ENCODE measurements at regions not wholly inside any gene's neighbourhood (a gene's known extent, or its start where the extent isn't known, plus 50 kb on each side); places are given as distances from the start of the nearest gene placed in this dataset.

DNA sequence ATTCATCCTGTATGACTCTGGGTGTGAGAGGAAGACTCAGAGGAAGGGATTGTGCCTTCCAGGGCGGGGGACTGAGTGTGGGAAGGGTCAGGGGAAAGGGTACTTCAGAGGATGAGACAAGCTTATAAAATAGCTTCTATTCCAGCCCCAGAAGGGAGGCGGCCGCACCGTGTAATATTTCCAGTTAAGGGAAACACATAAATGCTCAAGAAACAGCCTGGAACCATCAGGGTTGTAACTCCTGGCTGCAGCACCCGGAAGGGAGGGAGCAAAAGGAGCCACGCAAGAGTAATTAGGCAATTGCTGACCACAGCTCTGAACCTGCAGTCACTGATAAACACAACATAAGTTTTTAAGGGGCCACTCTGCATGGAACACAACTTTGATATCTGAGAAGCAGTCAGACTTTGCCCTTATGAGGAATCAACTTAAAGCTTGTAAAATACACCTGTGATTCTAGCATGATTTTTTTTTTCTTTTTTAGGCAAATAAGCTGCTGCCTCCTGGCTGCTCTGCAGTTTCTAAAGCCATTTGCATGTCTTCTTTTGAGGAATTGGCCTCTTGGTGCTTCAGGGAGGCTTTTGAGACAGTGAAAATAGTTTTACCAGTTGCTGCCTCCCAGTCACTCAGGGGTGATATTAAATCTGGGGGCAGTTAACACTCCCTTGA is 382.7 kb downstream of the ENC1 start:
- Mint-ChIP-seq H3K9me3 (no peaks in the 10 kb centered on the region), H3K27me3 (peaks cover 3% of the 10 kb centered on the region), H3K36me3 (ENCODE audit: low read depth) (no peaks in the 10 kb centered on the region), H3K4me1 (peaks cover 3% of the 10 kb centered on the region), H3K4me3 (no peak overlapping the region), H3K27ac (no peak overlapping the region)
- ATAC-seq (ENCODE audit: low read depth) (no peak), DNase-seq (no peak)
- intact Hi-C loops (cut with micrococcal nuclease), result no loop called here
- CTCF ChIA-PET, result no interaction called here
- TF ChIP-seq CTCF (IDR thresholded peaks at IDR 0.05), result no peak
- POLR2A ChIA-PET, result no interaction called here

- Mint-ChIP-seq H3K4me1 (peaks cover 3% of the 10 kb centered on the region), H3K27me3 (peaks cover 3% of the 10 kb centered on the region), H3K36me3 (ENCODE audit: low read depth) (no peaks in the 10 kb centered on the region), H3K27ac (no peak overlapping the region), H3K4me3 (no peak overlapping the region), H3K9me3 (no peaks in the 10 kb centered on the region)
- ChIA-PET POLR2A (no interaction called here), CTCF (no interaction called here)
- no peak for ATAC-seq (ENCODE audit: low read depth)
- TF ChIP-seq CTCF (IDR thresholded peaks at IDR 0.05), result no peak
- intact Hi-C loops (cut with micrococcal nuclease), result no loop called here
- no peak for DNase-seq
These were observed 383.4 kb downstream of the ENC1 start for GRCh38 chr5:74257060-74257527.

DNA sequence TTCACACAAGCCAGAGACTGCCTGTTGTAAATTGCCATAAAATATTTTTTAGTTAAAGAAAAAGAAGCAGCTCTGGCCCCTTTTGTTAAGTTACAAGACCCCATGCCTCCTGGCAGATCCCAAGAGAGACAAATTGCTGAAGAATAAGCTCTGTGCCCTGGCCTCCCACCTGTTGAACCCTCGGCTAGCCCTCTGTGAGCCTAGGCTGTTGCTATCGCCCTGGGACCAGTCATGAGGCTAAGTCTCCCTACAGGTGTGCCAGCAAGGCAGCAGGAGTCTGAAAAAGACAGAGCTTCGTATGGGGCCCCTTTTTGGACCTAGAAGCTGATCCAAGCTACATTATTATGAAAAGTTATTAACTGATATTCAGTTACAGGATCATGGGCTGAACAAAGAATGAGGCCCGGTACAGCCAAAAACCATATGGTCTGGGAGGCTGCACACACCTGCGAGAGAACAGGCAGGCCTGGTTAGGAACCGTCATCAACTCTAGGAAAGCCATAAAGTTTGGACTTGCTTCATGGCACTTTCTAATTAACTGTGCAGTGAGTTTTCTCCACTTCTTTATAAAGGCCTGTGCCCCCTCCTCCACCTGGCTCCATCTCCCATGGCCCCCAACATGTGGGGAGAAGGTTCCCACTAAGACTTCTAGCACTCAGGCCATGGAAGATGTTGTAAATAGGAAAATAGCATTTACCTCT is 384.7 kb downstream of the ENC1 start:
- Mint-ChIP-seq H3K27me3 (peaks cover 3% of the 10 kb centered on the region), H3K36me3 (ENCODE audit: low read depth) (no peaks in the 10 kb centered on the region), H3K4me1 (peaks cover 3% of the 10 kb centered on the region), H3K4me3 (no peak overlapping the region), H3K27ac (no peak overlapping the region), H3K9me3 (no peaks in the 10 kb centered on the region)
- no peak for TF ChIP-seq CTCF (IDR thresholded peaks at IDR 0.05)
- CTCF ChIA-PET, result no interaction called here
- DNase-seq, result no peak
- intact Hi-C loops (cut with micrococcal nuclease), result no loop called here
- ATAC-seq (ENCODE audit: low read depth), result no peak
- POLR2A ChIA-PET, result no interaction called here

GRCh38 chr5:74254257-74254656 is 386.3 kb downstream of the ENC1 start:
- Mint-ChIP-seq H3K9me3 (no peaks in the 10 kb centered on the region), H3K27ac (no peak overlapping the region), H3K36me3 (ENCODE audit: low read depth) (no peaks in the 10 kb centered on the region), H3K27me3 (no peaks in the 10 kb centered on the region), H3K4me3 (no peak overlapping the region), H3K4me1 (peaks cover 3% of the 10 kb centered on the region)
- ATAC-seq (ENCODE audit: low read depth), result no peak
- DNase-seq, result no peak
- intact Hi-C loops (cut with micrococcal nuclease), result no loop called here
- POLR2A ChIA-PET, result no interaction called here
- no peak for TF ChIP-seq CTCF (IDR thresholded peaks at IDR 0.05)
- CTCF ChIA-PET, result no interaction called here

GRCh38 chr5:74252044-74252443 is 388.5 kb downstream of the ENC1 start:
- Mint-ChIP-seq H3K27me3 (no peaks in the 10 kb centered on the region), H3K4me3 (no peak overlapping the region), H3K27ac (no peak overlapping the region), H3K36me3 (ENCODE audit: low read depth) (no peaks in the 10 kb centered on the region), H3K9me3 (no peaks in the 10 kb centered on the region), H3K4me1 (no peaks in the 10 kb centered on the region)
- ChIA-PET CTCF (no interaction called here), POLR2A (no interaction called here)
- TF ChIP-seq CTCF (IDR thresholded peaks at IDR 0.05), result no peak
- no peak for ATAC-seq (ENCODE audit: low read depth)
- DNase-seq, result no peak
- intact Hi-C loops (cut with micrococcal nuclease), result no loop called here

All from activated B cell treated with CpG ODN at 0.5 μM for 24 hours (primary cell).